ENCODE measurements at regions not wholly inside any gene's neighbourhood (a gene's known extent, or its start where the extent isn't known, plus 50 kb on each side); places are given as distances from the start of the nearest gene placed in this dataset.
"Not testable (repeated sequence)": the region's sequence is repeated elsewhere in the genome, so short reads cannot be mapped to it uniquely, and the experiment has no call there.

DNA sequence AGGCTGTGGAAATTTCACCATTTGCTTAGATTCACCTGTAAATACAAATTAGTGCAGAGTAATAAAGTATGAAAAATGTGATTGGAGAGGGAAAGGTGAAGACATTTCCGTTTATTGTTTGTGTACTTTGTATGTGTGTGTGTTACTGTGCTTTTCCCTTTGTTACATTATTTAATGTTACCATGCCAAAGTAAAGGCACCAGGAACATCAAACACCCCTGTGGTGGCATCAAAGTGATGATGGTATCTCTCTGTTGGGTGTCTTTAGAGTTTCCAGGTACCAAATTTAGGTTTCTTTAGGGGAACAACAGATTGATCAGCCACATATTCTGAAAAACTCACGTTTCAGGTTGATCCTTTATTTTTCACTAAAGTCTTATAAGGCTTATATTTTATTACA is 189.0 kb upstream of the FBXO33 start:
- H3K9me3 ChIP-seq (replicated peaks) = no peaks in the 10 kb centered on the region
- H3K27ac ChIP-seq = no peak overlapping the region
- H3K27me3 ChIP-seq = no peaks in the 10 kb centered on the region
- DNase-seq = no peak
- no peak overlapping the region for H3K4me3 ChIP-seq
- no peaks in the 10 kb centered on the region for H3K36me3 ChIP-seq
- H3K4me1 ChIP-seq = no peaks in the 10 kb centered on the region

DNA sequence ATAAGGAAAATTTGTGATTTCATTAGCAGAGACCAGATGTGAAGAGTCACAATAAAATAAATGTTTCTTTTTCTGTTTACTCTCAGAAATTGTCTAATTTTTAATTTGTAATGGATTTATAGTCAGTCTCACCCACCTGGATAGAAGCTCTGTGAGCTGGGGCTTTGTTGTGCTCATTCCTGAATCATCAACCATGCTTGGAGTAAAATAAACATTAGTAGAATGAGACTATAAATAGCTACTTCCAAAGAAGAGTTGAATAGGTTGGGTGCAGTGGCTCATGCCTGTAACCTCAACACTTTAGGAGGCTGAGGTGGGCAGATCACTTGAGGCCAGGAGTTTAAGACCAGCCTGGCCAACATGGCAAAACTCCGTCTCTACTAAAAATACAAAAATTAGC is 185.3 kb upstream of the FBXO33 start:
- Histone ChIP-seq H3K27ac (no peak overlapping the region), H3K4me3 (no peak overlapping the region), H3K9me3 (replicated peaks) (no peaks in the 10 kb centered on the region), H3K36me3 (no peaks in the 10 kb centered on the region), H3K4me1 (no peaks in the 10 kb centered on the region), H3K27me3 (no peaks in the 10 kb centered on the region)
- DNase-seq = no peak

DNA sequence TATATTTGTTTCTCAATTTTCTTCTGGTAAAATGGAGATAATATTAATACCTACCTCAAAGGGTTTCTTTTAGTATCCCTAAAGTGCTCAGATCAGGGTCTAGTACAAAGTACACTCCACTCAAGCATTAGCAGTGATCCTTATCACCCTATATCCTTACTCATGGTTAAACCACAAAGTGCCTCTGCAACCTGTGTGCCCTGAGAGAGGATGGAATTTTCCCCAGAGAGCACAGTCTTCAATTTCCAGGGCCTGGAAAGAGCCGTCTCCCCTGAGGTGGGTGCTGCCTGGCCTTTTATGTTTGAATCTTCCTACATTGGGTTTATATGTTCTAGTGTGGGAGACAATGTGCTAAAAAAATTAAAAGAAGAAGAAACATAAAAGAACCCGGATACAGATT is 183.1 kb upstream of the FBXO33 start:
- Histone ChIP-seq H3K27ac (no peak overlapping the region), H3K27me3 (no peaks in the 10 kb centered on the region), H3K9me3 (replicated peaks) (no peaks in the 10 kb centered on the region), H3K4me3 (no peak overlapping the region), H3K4me1 (no peaks in the 10 kb centered on the region), H3K36me3 (no peaks in the 10 kb centered on the region)
- no peak for DNase-seq

DNA sequence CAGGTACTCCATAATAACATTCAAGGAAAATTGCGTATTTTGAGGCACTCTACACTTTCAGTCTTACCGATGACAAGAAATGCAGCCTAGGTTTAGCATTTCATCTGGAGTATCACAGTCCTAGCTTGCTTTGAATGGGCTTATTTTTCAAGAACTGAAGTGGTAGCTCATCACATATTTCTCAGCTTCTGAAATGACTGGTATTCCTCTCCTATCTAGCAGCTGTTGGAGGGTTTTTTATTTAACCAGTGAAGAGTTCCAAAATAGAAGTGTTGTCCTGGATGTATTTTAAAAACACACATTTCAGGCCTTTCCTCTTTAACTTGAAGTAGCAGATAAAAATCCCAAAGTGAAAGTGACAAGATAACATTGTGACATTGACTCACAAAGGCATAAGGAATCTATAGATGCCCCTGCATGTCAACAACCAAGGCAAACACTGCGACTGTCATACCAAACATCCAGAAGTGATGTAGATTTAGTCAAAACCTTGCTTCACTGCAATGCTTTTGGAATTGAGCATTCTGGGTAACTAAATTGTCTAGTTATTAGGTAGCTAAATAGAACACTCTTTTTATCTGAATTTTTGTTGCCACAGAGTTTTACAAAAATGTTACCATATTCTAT is 182.2 kb upstream of the FBXO33 start:
- Histone ChIP-seq H3K4me1 (no peaks in the 10 kb centered on the region), H3K36me3 (no peaks in the 10 kb centered on the region), H3K9me3 (replicated peaks) (no peaks in the 10 kb centered on the region), H3K27ac (no peak overlapping the region), H3K4me3 (no peak overlapping the region), H3K27me3 (no peaks in the 10 kb centered on the region)
- DNase-seq = no peak

DNA sequence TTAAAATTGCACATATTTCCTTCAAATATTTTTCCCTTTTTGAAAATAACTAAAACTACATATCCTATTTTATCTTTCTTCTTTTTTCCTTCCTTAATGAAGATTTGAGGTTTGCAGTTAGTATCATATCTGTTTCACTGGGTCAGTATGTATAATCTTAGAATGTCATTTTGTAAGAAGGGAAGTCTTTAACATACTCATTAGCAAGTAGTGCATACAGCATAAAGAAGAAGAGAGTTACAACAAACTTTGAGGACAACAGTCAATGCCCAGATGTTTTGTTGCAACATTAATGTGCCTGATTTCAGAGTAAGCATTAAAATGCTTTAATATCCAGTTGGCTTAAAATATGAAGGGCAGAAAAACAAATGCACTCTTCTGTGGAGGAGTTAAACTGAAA is 176.9 kb upstream of the FBXO33 start:
- Histone ChIP-seq H3K9me3 (replicated peaks) (no peaks in the 10 kb centered on the region), H3K27ac (no peak overlapping the region), H3K4me1 (no peaks in the 10 kb centered on the region), H3K4me3 (no peak overlapping the region), H3K27me3 (no peaks in the 10 kb centered on the region), H3K36me3 (no peaks in the 10 kb centered on the region)
- DNase-seq = no peak

DNA sequence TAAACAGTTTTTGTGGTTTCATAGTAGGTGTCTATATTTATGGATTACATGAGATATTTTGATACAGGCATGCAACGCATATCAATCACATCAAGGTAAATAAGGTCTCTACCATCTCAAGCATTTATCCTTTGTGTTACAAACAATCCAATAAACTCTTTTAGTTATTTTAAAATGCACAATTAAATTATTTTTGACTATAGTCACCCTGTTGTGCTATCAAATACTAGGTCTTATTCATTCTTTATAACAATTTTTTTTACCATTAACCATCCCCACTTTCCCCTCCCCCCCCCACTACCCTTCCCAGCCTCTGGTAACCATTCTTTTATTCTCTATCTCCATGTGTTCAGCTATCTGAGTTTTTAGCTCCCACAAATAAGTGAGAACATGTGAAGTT is 175.7 kb upstream of the FBXO33 start:
- Histone ChIP-seq H3K27ac (no peak overlapping the region), H3K9me3 (replicated peaks) (no peaks in the 10 kb centered on the region), H3K36me3 (no peaks in the 10 kb centered on the region), H3K4me3 (no peak overlapping the region), H3K27me3 (no peaks in the 10 kb centered on the region), H3K4me1 (no peaks in the 10 kb centered on the region)
- no peak for DNase-seq

DNA sequence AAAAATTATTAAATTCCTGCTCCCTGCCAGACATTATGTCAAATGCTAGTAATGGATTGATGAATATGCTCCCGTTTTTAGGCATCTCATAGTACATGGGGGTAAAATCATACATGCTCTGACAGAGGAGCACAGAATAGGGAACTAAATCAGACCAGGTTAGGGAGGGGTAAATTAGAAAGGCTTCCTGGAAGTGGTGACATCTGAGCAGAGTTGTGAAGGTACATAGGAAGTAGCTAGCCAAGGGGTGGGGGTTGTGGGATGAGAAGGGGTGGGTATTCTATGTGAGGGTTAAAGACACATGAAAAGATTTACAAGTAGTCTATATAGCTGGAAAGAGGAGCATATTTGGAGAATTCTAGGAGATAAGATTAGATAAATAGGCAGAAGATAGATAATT is 171.7 kb upstream of the FBXO33 start:
- Histone ChIP-seq H3K4me3 (no peak overlapping the region), H3K27me3 (no peaks in the 10 kb centered on the region), H3K36me3 (no peaks in the 10 kb centered on the region), H3K4me1 (no peaks in the 10 kb centered on the region), H3K9me3 (replicated peaks) (no peaks in the 10 kb centered on the region), H3K27ac (no peak overlapping the region)
- DNase-seq = no peak

DNA sequence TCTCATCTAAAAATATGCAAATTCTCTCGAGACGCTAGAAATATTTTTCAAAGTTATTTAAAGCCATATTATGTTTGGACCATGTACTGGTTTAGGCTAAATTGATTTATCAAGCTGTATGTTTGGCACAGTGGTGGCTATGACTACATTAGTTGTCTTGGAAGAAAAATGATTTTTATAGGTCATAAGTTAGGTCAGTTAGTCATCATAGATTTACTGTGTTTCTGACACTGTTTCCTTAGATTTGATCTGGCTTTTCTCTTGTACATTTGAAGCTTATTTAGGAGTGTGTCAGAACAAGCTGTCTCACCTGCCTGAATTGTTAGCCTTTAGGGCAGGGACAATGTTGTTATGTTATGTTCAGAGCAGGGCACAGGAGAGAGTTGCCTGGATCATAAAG is 161.1 kb upstream of the FBXO33 start:
- H3K36me3 ChIP-seq = no peaks in the 10 kb centered on the region

DNA sequence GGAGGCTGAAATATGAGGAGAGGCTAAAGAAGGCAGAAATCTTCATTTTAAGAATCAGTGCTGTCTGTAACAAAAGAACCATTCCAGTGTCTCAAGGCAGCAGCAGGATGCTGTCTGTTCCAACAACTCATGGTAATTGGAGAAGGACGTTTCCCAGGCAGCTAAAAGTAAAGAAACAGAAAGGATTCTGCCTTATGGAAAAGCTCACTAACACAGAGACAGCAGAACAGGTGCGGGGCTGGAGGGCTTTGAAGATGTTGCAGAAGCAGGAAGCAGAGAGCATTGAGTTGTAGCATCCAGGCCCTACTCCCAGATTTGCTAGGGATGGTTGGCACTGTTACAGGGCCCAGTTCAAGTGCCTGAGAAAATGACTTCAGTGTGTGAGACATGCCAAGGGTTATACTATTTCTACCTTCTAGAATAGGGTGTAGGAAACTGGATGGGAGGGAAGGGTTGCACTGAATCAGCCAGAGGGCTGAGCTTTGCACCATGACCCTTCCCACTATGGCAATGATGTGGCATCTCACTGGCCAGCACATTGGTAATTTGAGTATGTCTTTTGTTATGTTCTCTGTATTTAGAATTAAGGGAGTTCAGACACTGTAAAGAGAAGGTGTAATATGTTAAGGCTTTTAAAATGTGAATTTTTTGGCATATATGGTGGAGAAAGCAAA is 160.0 kb upstream of the FBXO33 start:
- Histone ChIP-seq H3K4me1 (no peaks in the 10 kb centered on the region), H3K36me3 (no peaks in the 10 kb centered on the region), H3K27ac (no peak overlapping the region), H3K27me3 (no peaks in the 10 kb centered on the region), H3K9me3 (replicated peaks) (no peaks in the 10 kb centered on the region), H3K4me3 (no peak overlapping the region)
- peak in 1 of 2 experiments; percentile 19 for DNase-seq

More for the DNA sequence above, 161.1 kb upstream of the FBXO33 start:
- Histone ChIP-seq H3K27me3 (no peaks in the 10 kb centered on the region), H3K9me3 (replicated peaks) (no peaks in the 10 kb centered on the region), H3K4me1 (no peaks in the 10 kb centered on the region), H3K4me3 (no peak overlapping the region), H3K27ac (no peak overlapping the region)
- DNase-seq = no peak

DNA sequence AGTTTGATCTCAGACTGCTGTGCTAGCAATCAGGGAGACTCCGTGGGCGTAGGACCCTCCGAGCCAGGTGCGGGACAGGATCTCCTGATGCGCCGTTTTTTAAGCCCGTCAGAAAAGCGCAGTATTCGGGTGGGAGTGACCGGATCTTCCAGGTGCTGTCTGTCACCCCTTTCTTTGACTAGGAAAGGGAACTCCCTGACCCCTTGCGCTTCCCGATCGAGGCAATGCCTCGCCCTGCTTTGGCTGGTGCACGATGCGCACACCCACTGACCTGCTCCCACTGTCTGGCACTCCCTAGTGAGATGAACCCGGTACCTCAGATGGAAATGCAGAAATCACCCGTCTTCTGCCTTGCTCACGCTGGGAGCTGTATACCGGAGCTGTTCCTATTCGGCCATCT is 157.6 kb upstream of the FBXO33 start:
- not testable (repeated sequence) for H3K9me3 ChIP-seq (replicated peaks); H3K4me1 ChIP-seq; H3K36me3 ChIP-seq; H3K27me3 ChIP-seq; H3K27ac ChIP-seq; H3K4me3 ChIP-seq; DNase-seq

DNA sequence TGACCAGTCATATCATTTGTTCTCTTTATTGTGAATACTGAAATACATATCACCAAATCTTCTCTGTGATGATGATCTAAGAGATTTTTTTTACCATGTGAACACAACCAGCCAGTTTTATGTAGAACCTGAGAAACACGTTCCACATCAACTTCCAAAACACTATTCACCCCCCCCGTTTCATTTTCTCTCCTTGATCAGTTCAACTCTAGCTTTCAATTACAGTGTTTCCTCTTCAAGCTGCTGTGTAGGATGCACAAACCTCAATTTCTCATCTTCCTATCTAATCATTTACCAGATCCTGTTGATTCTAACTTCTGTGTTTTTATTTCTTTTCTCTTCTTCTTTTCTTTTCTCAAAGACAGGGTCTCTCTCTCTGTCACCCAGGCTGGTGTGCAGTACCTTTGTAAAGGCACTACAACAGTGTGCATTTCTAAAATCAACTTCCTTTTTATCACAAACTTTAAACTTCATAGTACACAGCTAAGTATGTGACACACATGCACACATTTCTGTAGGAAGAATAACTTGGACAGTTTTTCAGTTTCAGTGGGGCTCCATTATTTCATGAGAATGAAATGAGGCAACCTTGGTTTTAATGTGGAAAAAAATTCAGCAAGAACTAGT is 149.9 kb upstream of the FBXO33 start:
- Histone ChIP-seq H3K9me3 (replicated peaks) (no peaks in the 10 kb centered on the region), H3K4me3 (no peak overlapping the region), H3K27me3 (no peaks in the 10 kb centered on the region), H3K27ac (no peak overlapping the region), H3K36me3 (no peaks in the 10 kb centered on the region), H3K4me1 (no peaks in the 10 kb centered on the region)
- DNase-seq = no peak

DNA sequence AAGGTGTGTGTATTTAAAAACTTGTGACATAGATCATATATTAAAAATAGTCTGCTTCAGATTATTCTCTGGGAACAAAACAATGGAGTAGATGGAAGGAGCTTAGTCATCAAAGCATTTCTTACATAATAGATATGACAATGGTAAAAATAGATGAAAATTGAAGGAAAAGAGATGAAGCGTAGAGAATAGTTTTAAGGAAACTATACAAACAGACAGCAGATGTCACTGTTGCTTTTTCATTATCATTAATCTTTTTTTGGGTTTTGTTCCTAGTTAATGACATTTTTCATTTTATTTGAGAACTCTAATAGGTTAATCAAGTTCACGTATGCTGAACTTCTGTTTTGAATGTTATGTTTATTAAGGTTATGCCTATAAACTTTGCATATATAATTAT is 149.2 kb upstream of the FBXO33 start:
- no peak overlapping the region for H3K4me3 ChIP-seq
- H3K4me1 ChIP-seq = no peaks in the 10 kb centered on the region
- peak in 1 of 2 experiments; percentile 6 for DNase-seq
- H3K27ac ChIP-seq = no peak overlapping the region
- no peaks in the 10 kb centered on the region for H3K9me3 ChIP-seq (replicated peaks)
- H3K36me3 ChIP-seq = no peaks in the 10 kb centered on the region
- H3K27me3 ChIP-seq = no peaks in the 10 kb centered on the region

DNA sequence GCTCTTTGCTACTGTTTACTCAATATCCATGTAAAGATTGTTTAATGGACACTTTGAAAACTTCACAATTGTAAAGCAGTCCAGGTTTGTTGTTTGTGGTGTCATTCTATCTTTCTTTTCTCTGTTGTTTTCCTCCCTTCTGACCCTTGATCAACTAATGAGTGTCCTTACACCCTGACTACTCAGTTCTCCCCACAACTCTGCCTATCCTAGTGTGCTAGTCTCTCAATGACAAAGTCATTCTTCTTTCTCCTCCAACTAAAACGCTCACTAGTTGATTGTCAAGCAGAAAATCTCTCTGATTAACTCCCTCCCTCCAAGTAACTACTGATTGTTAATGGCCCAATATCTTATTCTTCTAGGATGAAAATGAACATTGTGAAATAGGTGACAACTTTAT is 148.5 kb upstream of the FBXO33 start:
- no peaks in the 10 kb centered on the region for H3K36me3 ChIP-seq
- H3K4me3 ChIP-seq = no peak overlapping the region
- H3K27ac ChIP-seq = no peak overlapping the region
- DNase-seq = no peak
- H3K9me3 ChIP-seq (replicated peaks) = no peaks in the 10 kb centered on the region
- H3K27me3 ChIP-seq = no peaks in the 10 kb centered on the region
- H3K4me1 ChIP-seq = no peaks in the 10 kb centered on the region

DNA sequence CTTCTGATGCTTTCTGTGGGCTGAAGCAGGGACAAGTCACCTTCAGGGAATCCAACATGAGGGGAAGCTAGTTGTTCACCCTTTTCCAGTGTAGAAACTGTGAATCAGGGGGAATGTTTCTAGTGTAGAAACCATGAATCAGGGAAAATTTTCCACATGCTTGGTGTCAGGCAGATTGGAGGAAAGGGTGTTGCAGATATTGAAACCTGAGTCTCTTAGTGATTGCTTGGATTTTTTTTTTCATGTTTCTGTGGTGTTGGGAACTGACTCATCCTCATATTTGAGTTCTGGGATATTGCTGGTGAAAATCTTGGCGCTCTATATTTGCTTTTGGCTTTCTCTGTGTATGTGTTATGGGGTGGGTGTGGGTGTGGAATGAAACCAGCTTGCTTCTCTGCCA is 144.5 kb upstream of the FBXO33 start:
- no peak overlapping the region for H3K4me3 ChIP-seq
- H3K27me3 ChIP-seq = no peaks in the 10 kb centered on the region
- no peak for DNase-seq
- H3K4me1 ChIP-seq = no peaks in the 10 kb centered on the region
- H3K27ac ChIP-seq = no peak overlapping the region
- no peaks in the 10 kb centered on the region for H3K36me3 ChIP-seq
- 0 out of 2 replicates have a peak, but pooled peaks cover 3% of the 10 kb centered on the region for H3K9me3 ChIP-seq (replicated peaks)

DNA sequence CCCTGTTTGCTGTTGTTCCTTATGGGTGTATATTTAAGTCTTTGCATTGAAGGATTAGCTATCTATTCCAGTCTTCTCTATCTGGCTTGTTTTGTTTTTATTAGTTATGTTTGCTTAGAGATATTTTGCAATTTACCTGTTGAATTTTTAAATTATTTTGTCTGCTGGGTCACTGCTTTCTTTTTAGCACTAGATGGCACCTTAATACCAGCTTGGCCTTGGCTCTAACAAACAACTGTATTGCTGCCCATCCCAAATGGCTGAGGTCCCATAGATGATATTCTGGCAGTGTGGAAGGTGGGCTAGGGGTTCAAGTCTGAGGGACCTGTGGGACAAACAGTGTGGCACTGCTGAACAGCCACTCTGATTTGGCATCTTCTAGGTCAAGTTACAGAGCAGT is 144.0 kb upstream of the FBXO33 start:
- Histone ChIP-seq H3K27me3 (no peaks in the 10 kb centered on the region), H3K36me3 (no peaks in the 10 kb centered on the region), H3K4me3 (no peak overlapping the region), H3K27ac (no peak overlapping the region), H3K9me3 (replicated peaks) (0 out of 2 replicates have a peak, but pooled peaks cover 3% of the 10 kb centered on the region), H3K4me1 (no peaks in the 10 kb centered on the region)
- DNase-seq = no peak

Measured in SJCRH30 (cell line).